Right lobe of liver (tissue), 6 donors: ENCODE measurements at regions not wholly inside any gene's neighbourhood (a gene's known extent, or its start where the extent isn't known, plus 50 kb on each side); places are given as distances from the start of the nearest gene placed in this dataset.

Experiments used
- ATAC-seq, 4 donors: fragments of 200-7000 bp; cut with Tn5 transposase; one replicate each; pipeline ENCODE4 v1.9.1; 2020; ENCODE audit warnings: mild to moderate bottlenecking in 4 of 4, moderate library complexity in 4 of 4
- DNase-seq, 3 donors: peaks; one replicate each; pipeline ENCODE4 v3.0.0-alpha.2; 2020
- H3K27ac ChIP-seq, 3 donors: fragments of 200-600 bp; one replicate each; pipeline ENCODE4 v1.8.0; 2022
- H3K27me3 ChIP-seq, 2 donors: fragments of 200-600 bp; one replicate each; pipeline ENCODE4 v1.8.0; 2022
- H3K36me3 ChIP-seq, 4 donors: fragments of 200-600 bp; sonication (generic) in 1 of 4; one replicate each; pipeline versions ENCODE4 v1.5.1 to v1.8.0; 2017 to 2022; ENCODE audit warnings: control low read depth in 1 of 4
- H3K4me1 ChIP-seq, 4 donors: fragments of 200-600 bp; sonication (generic) in 1 of 4; one replicate each; pipeline versions ENCODE4 v1.5.1 to v1.8.0; 2017 to 2022; ENCODE audit warnings: control low read depth in 1 of 4
- H3K4me3 ChIP-seq, 3 donors: fragments of 200-600 bp; one replicate each; pipeline ENCODE4 v1.8.0; 2022
- H3K9me3 ChIP-seq, 4 donors: fragments of 200-600 bp; sonication (generic) in 1 of 4; one replicate each; pipeline versions ENCODE4 v1.5.1 to v1.8.0; 2017 to 2022; ENCODE audit warnings: control low read depth in 1 of 4
- POLR2A ChIP-seq: fragments of 450-650 bp; IDR thresholded peaks from one replicate; pipeline ENCODE4 v1.6.1; 2017; ENCODE audit warnings: antibody characterized with exemption, mild to moderate bottlenecking
- WGBS: methylation state at CpG from one replicate; pipeline ENCODE4 v1.1.6; 2018; ENCODE audit warnings: low coverage, low lambda C conversion rate; ENCODE audit not compliant: insufficient coverage; ENCODE audit errors: missing lambda C conversion rate; 5-methylcytosine and 5-hydroxymethylcytosine counted together
- intact Hi-C, 2 donors: fragments of 100-400 bp; cut with DNase I; formaldehyde crosslinking; loops; one replicate each; pipeline versions ENCODE4 v1.11.2 to v1.14.1; 2022
- TF ChIP-seq, protein P1 (sequence below), 4 donors: fragments of 200-600 bp in 3 of 4; fragments of 450-650 bp in 1 of 4; IDR thresholded peaks; one replicate each; pipeline versions ENCODE4 v1.5.1 to v1.8.0; 2016 to 2022; ENCODE audit warnings: antibody characterized with exemption in 4 of 4, mild to moderate bottlenecking in 2 of 4
- donor health status: DM: no; HTN: yes; CAD: no.
- donor health status: DM: no; HTN: no; CAD: no.
- donor health status: DM: no; HTN: no; CAD: no.
- donor health status: DM: no; HTN: yes; CAD: no.
- donor health status: DM: no; HTN: yes; CAD: no.

DNA sequence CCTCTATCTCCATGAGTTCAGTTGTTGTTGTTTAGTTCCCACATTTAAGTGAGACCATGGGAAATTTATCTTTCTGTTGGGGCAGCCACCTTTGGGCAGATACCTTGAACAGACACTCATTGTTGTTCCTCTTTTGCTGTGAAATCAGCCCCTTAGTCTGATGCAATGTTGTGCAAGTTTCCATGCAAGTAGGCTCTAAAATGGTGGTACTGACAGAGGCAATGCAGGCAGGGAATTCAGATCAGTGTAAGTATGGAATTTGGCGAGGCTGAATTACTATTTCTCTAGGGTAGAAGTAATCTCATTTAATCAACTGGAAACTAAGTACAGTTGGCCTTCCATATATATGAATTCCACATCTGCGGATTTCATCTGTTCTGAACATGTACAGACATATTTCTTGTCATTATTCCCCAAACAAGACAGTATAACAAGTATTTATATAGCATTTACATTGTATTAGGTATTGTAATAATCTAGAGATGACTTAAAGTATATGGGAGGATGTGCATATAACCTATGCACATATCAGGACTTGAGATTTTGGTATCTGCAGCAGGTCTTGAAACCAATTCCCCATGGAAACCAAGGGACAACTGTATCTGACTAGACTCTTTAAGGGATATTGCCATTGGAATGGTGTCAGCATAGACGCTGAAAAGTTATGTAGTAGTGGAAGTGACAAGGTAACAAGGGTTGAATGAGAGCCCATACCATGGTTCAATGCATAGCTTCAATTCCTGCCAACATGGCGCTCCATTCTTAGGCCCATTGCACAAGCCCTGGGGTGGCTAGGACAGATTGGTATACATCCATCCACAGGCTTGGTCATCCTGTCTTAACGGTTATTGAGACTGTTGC lies 281.5 kb upstream of the HTR2A start:
- WGBS: 63% methylated on average over 3 of the region's 5 CpGs
- TF ChIP-seq POLR2A: no peak
- TF ChIP-seq, protein P1, sequence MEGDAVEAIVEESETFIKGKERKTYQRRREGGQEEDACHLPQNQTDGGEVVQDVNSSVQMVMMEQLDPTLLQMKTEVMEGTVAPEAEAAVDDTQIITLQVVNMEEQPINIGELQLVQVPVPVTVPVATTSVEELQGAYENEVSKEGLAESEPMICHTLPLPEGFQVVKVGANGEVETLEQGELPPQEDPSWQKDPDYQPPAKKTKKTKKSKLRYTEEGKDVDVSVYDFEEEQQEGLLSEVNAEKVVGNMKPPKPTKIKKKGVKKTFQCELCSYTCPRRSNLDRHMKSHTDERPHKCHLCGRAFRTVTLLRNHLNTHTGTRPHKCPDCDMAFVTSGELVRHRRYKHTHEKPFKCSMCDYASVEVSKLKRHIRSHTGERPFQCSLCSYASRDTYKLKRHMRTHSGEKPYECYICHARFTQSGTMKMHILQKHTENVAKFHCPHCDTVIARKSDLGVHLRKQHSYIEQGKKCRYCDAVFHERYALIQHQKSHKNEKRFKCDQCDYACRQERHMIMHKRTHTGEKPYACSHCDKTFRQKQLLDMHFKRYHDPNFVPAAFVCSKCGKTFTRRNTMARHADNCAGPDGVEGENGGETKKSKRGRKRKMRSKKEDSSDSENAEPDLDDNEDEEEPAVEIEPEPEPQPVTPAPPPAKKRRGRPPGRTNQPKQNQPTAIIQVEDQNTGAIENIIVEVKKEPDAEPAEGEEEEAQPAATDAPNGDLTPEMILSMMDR (IDR thresholded peaks at IDR 0.05): no peak
- DNase-seq (no peak), ATAC-seq (no peak)
- intact Hi-C loops: no loop called here
- Histone ChIP-seq H3K9me3 (no peaks in the 10 kb centered on the region), H3K36me3 (no peaks in the 10 kb centered on the region), H3K4me1 (no peaks in the 10 kb centered on the region), H3K27me3 (no peaks in the 10 kb centered on the region), H3K4me3 (no peak overlapping the region), H3K27ac (no peak overlapping the region)

DNA sequence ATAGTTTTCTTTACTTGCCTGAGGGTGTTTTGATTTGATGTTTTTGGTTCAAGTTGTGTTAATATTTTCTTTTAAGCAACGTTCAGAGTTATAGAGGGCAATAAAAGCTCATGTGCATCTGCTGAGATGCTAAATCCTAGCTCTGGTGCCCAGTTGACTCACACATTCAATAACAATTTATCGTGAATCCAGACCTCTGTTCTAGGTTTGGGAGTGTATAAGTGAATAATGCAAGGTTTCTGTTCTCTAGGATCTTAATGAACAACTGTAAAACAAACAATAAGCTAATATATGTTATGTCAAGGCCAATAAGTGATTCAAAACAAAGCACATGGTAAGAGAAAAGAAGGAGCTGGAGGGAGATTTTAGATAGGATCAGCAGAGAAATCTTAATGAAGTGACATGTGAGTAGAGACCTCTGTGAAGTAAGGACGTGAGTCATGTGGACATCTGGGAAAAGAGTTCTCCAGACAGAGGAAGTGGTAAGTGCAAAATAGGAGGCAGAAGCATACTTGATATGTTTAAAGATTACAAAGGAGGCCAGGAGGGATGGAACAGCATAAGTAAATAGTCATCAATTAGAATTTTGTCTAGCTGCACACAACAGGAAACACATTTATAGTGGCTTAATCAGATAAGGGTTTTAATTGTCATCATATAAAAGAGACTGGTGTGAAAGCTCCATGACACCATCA lies 278.5 kb upstream of the HTR2A start:
- Histone ChIP-seq H3K27me3 (no peaks in the 10 kb centered on the region), H3K36me3 (no peaks in the 10 kb centered on the region), H3K9me3 (no peaks in the 10 kb centered on the region), H3K4me1 (no peaks in the 10 kb centered on the region), H3K4me3 (no peak overlapping the region), H3K27ac (no peak overlapping the region)
- no peak for ATAC-seq
- intact Hi-C loops: no loop called here
- TF ChIP-seq POLR2A: no peak
- TF ChIP-seq, protein P1 (IDR thresholded peaks at IDR 0.05): no peak
- DNase-seq: no peak
- 43% methylated on average over 3 of the region's 3 CpGs for WGBS

DNA sequence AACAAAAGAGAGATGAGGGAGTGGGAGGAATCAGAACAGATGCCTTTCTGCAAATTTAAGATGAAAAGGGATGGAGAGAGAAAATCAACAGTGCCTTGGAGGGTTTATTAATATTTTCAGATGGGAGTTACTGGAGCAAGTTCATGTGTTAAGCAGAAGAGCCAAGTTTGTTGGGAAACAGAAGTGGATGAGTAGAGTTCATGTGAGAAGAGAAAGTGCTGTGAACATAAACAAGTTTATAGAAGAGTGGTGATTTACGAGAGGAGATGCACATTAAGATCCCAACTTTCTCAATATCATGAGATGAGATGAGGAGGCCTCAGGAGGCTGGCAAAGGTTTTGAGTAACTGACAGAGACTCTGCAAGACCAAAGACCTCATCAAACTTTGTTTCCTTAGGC lies 274.1 kb upstream of the HTR2A start:
- Histone ChIP-seq H3K4me1 (no peaks in the 10 kb centered on the region), H3K9me3 (no peaks in the 10 kb centered on the region), H3K4me3 (no peak overlapping the region), H3K27ac (no peak overlapping the region), H3K36me3 (no peaks in the 10 kb centered on the region), H3K27me3 (no peaks in the 10 kb centered on the region)
- WGBS: 77% methylated on average over 1 of the region's 1 CpG
- intact Hi-C loops: no loop called here
- ATAC-seq (no peak), DNase-seq (no peak)
- TF ChIP-seq, protein P1 (IDR thresholded peaks at IDR 0.05): no peak
- no peak for TF ChIP-seq POLR2A

DNA sequence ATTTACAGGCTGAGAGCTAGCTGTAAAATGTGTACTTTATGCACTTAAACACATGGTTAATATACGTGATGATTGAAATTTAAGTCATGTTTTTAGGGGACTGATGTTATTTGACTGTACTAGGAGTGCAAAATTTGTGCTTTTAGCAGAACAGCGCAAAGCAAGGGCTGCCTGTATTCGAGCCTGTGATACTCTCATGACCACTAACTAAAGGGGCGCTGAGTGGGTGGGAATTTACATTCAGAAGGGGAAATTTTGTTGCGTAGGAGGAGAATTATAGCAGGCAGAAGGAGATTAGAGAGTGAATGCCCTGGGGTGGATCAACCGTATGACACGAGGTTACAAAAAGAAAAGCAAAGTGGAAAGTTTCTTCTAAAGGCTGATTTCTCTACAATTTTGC lies 271.8 kb upstream of the HTR2A start:
- 59% methylated on average over 7 of the region's 7 CpGs for WGBS
- no peaks in the 10 kb centered on the region for H3K27me3 ChIP-seq
- DNase-seq: no peak

More for the DNA sequence above, 271.8 kb upstream of the HTR2A start:
- Histone ChIP-seq H3K4me3 (no peak overlapping the region), H3K36me3 (no peaks in the 10 kb centered on the region), H3K9me3 (no peaks in the 10 kb centered on the region), H3K27ac (no peak overlapping the region), H3K4me1 (no peaks in the 10 kb centered on the region)
- intact Hi-C loops: no loop called here
- no peak for ATAC-seq
- no peak for TF ChIP-seq POLR2A
- TF ChIP-seq, protein P1 (IDR thresholded peaks at IDR 0.05): no peak
